Erythroblast (primary cell): ENCODE measurements at regions not wholly inside any gene's neighbourhood (a gene's known extent, or its start where the extent isn't known, plus 50 kb on each side); places are given as distances from the start of the nearest gene placed in this dataset.

Experiments used
- GATA1 ChIP-seq: IDR thresholded peaks from 2 replicates; pipeline ENCODE4 v1.6.1; 2011; ENCODE audit warnings: low read depth, mild to moderate bottlenecking, control low read depth, low read length, moderate library complexity
- POLR2A ChIP-seq: IDR thresholded peaks from 2 replicates; pipeline ENCODE4 v1.6.1; 2011; ENCODE audit warnings: mild to moderate bottlenecking, low read length

GRCh38 chr3:124246949-124247348 is 255.0 kb upstream of the ROPN1 start:
- TF ChIP-seq POLR2A, result no peak
- no peak for TF ChIP-seq GATA1
